ENCODE measurements at regions not wholly inside any gene's neighbourhood (a gene's known extent, or its start where the extent isn't known, plus 50 kb on each side); places are given as distances from the start of the nearest gene placed in this dataset.

- no peak for TF ChIP-seq CTCF (IDR thresholded peaks at IDR 0.05)
- TF ChIP-seq POLR2A (IDR thresholded peaks at IDR 0.05), result no peak
These were observed 298.3 kb upstream of the ZMIZ1 start for GRCh38 chr10:78770167-78771090.

Measured in testis (tissue), 2 donors.